H1 (cell line): ENCODE measurements at regions not wholly inside any gene's neighbourhood (a gene's known extent, or its start where the extent isn't known, plus 50 kb on each side); places are given as distances from the start of the nearest gene placed in this dataset.

Source experiments
- CTCF ChIA-PET: fragments of 300-600 bp; sonication (Branson Sonifier 250); formaldehyde crosslinking; loops from one replicate; lab custom pipeline; 2021; ENCODE audit not compliant: partially characterized antibody; lab: Charles Lee
- POLR2A ChIA-PET: fragments of 300-600 bp; sonication (Branson Sonifier 250); formaldehyde crosslinking; loops from one replicate; lab custom pipeline; 2021; ENCODE audit warnings: inconsistent platforms; ENCODE audit not compliant: partially characterized antibody; lab: Charles Lee
- DNase-seq, 2 experiments: peaks; one replicate each; pipeline versions ENCODE4 v3.0.0 to v3.0.0-alpha.2; 2010 to 2022; ENCODE audit warnings: low spot score in 2 of 2, low read depth in 1 of 2, mixed read lengths in 1 of 2
- FAIRE-seq: peaks from 2 replicates; lab custom pipeline; 2011; peaks lifted over from hg19 to GRCh38; lab: Jason Lieb, UNC
- H2AFZ ChIP-seq: 2 replicates; pipeline ENCODE4 v1.8.1; 2012; ENCODE audit warnings: low read length, inconsistent platforms
- H2AK5ac ChIP-seq: 2 replicates; pipeline ENCODE4 v1.6.1; 2013; ENCODE audit warnings: low read depth, low read length
- H2BK120ac ChIP-seq: replicated peaks from 2 replicates; pipeline ENCODE3; 2013; ENCODE audit warnings: low read depth, low read length, inconsistent platforms
- H2BK12ac ChIP-seq: 2 replicates; pipeline ENCODE4 v1.6.1; 2013; ENCODE audit warnings: low read depth, low read length
- H2BK15ac ChIP-seq: 2 replicates; pipeline ENCODE4 v1.6.1; 2013; ENCODE audit warnings: low read length
- H2BK20ac ChIP-seq: 2 replicates; pipeline ENCODE4 v1.6.1; 2013; ENCODE audit warnings: low read length
- H2BK5ac ChIP-seq: 2 replicates; pipeline ENCODE4 v1.6.1; 2013; ENCODE audit warnings: low read depth, low read length
- H3K14ac ChIP-seq: 2 replicates; pipeline ENCODE4 v1.6.1; 2013; ENCODE audit warnings: inconsistent platforms; ENCODE audit not compliant: insufficient read length
- H3K18ac ChIP-seq: 2 replicates; pipeline ENCODE4 v1.6.1; 2013; ENCODE audit warnings: low read length; ENCODE audit errors: extremely low read depth
- H3K23ac ChIP-seq: 2 replicates; pipeline ENCODE4 v1.6.1; 2013; ENCODE audit warnings: inconsistent platforms; ENCODE audit not compliant: insufficient read length
- H3K23me2 ChIP-seq: 2 replicates; pipeline ENCODE4 v1.6.1; 2013; ENCODE audit warnings: low read depth, low read length
- H3K27ac ChIP-seq: 2 replicates; pipeline ENCODE4 v1.6.1; 2011; ENCODE audit warnings: low read depth, low read length, inconsistent platforms
- H3K27me3 ChIP-seq, 4 experiments: replicated peaks in 1 of 4; 1 replicate in 1 of 4; 2 replicates in 3 of 4; pipeline versions ENCODE4 v1.6.1 to v1.8.1; 2011 to 2013; ENCODE audit warnings: low read length in 3 of 4, mild to moderate bottlenecking in 3 of 4, inconsistent platforms in 2 of 4, mixed read lengths in 2 of 4, moderate library complexity in 1 of 4; ENCODE audit not compliant: control insufficient read depth in 3 of 4, insufficient read depth in 3 of 4; ENCODE audit errors: extremely low read depth in 1 of 4
- H3K36me3 ChIP-seq, 4 experiments: 2 replicates each; pipeline versions ENCODE4 v1.6.1 to v1.8.1; 2011 to 2013; ENCODE audit warnings: mild to moderate bottlenecking in 4 of 4, low read length in 3 of 4, moderate library complexity in 2 of 4, control low read depth in 1 of 4, inconsistent platforms in 1 of 4; ENCODE audit not compliant: insufficient read depth in 4 of 4, control insufficient read depth in 2 of 4
- H3K4ac ChIP-seq: replicated peaks from 2 replicates; pipeline ENCODE3; 2013; ENCODE audit warnings: low read length, low read depth, mixed read lengths, inconsistent platforms; ENCODE audit not compliant: insufficient read length
- H3K4me1 ChIP-seq, 4 experiments: replicated peaks in 1 of 4; 1 replicate in 1 of 4; 2 replicates in 3 of 4; pipeline versions ENCODE4 v1.6.1 to v1.8.1; 2011 to 2013; ENCODE audit warnings: low read length in 3 of 4, inconsistent platforms in 2 of 4, mixed read lengths in 1 of 4; ENCODE audit not compliant: insufficient read depth in 4 of 4, control insufficient read depth in 3 of 4
- H3K4me2 ChIP-seq, 2 experiments: 2 replicates each; pipeline versions ENCODE4 v1.6.1 to v1.8.1; 2011 to 2013; ENCODE audit warnings: low read depth in 2 of 2, low read length in 2 of 2, control low read depth in 1 of 2, inconsistent platforms in 1 of 2, mild to moderate bottlenecking in 1 of 2; ENCODE audit not compliant: insufficient read depth in 1 of 2
- H3K4me3 ChIP-seq, 4 experiments: fragments of 200-600, 300-600 bp in 1 of 4; sonication (generic), shearing (Covaris generic), sonication (Bioruptor Twin) in 1 of 4; 2 replicates each; pipeline versions ENCODE4 v1.5.1 to v1.8.1; 2011 to 2016; ENCODE audit warnings: low read length in 4 of 4, low read depth in 3 of 4, control low read depth in 2 of 4, inconsistent platforms in 2 of 4, mild to moderate bottlenecking in 2 of 4, mixed read lengths in 1 of 4, moderate library complexity in 1 of 4; ENCODE audit not compliant: insufficient read depth in 2 of 4; ENCODE audit errors: extremely low read depth in 1 of 4
- H3K56ac ChIP-seq: replicated peaks from 2 replicates; pipeline ENCODE3; 2013; ENCODE audit warnings: low read depth, mild to moderate bottlenecking, mixed read lengths, low read length, inconsistent platforms; ENCODE audit not compliant: insufficient read length
- H3K79me1 ChIP-seq: 2 replicates; pipeline ENCODE4 v1.6.1; 2013; ENCODE audit warnings: low read depth, low read length, control low read depth
- H3K79me2 ChIP-seq, 2 experiments: 2 replicates each; pipeline versions ENCODE4 v1.6.1 to v1.8.1; 2012 to 2013; ENCODE audit warnings: low read length in 2 of 2, mild to moderate bottlenecking in 2 of 2, inconsistent platforms in 1 of 2; ENCODE audit not compliant: insufficient read depth in 2 of 2, control insufficient read depth in 1 of 2
- H3K9ac ChIP-seq, 4 experiments: replicated peaks in 1 of 4; 1 replicate in 1 of 4; 2 replicates in 3 of 4; pipeline versions ENCODE4 v1.6.1 to v1.8.1; 2011 to 2013; ENCODE audit warnings: low read depth in 3 of 4, low read length in 3 of 4, control low read depth in 2 of 4, mild to moderate bottlenecking in 2 of 4, moderate library complexity in 2 of 4, inconsistent platforms in 1 of 4; ENCODE audit errors: extremely low read depth in 1 of 4
- H3K9me3 ChIP-seq, 2 experiments: 2 replicates each; pipeline versions ENCODE4 v1.6.1 to v1.8.1; 2012 to 2013; ENCODE audit warnings: mild to moderate bottlenecking in 2 of 2, moderate library complexity in 2 of 2, control low read depth in 1 of 2, inconsistent platforms in 1 of 2, low read depth in 1 of 2, low read length in 1 of 2, mixed read lengths in 1 of 2; ENCODE audit not compliant: insufficient read depth in 2 of 2
- H4K20me1 ChIP-seq, 2 experiments: replicated peaks in 1 of 2; 2 replicates each; pipeline versions ENCODE3 to v1.8.1; 2011 to 2013; ENCODE audit warnings: inconsistent platforms in 2 of 2, low read length in 2 of 2, mild to moderate bottlenecking in 1 of 2; ENCODE audit not compliant: insufficient read depth in 2 of 2, control insufficient read depth in 1 of 2
- H4K5ac ChIP-seq: 2 replicates; pipeline ENCODE4 v1.6.1; 2013; ENCODE audit warnings: low read length, low read depth, mixed read lengths, inconsistent platforms; ENCODE audit not compliant: insufficient read length
- H4K8ac ChIP-seq: 2 replicates; pipeline ENCODE4 v1.8.0; 2013; ENCODE audit warnings: mild to moderate bottlenecking, moderate library complexity, low read length, inconsistent platforms; ENCODE audit not compliant: insufficient read depth; ENCODE audit errors: extremely low read depth
- H4K91ac ChIP-seq: replicated peaks from 2 replicates; pipeline ENCODE3; 2013; ENCODE audit warnings: low read length, mixed read lengths, inconsistent platforms; ENCODE audit not compliant: insufficient read length
- ASH2L ChIP-seq: fragments of 200-600, 300-600 bp; sonication (generic); IDR thresholded peaks from one replicate; pipeline ENCODE4 v1.7.1; 2017; ENCODE audit warnings: low read length
- CBX8 ChIP-seq: fragments of 300-800, 300-1000 bp; sonication (generic); IDR thresholded peaks from 2 replicates; pipeline ENCODE4 v1.7.1; 2016; ENCODE audit warnings: low read depth, low read length, borderline replicate concordance
- RAD21 ChIP-seq, 2 experiments: IDR thresholded peaks in 1 of 2; conservative IDR thresholded peaks in 1 of 2; 2 replicates each; pipeline ENCODE4 v1.6.1; 2011; ENCODE audit warnings: low read depth in 2 of 2, low read length in 2 of 2, improper control_type of control experiment in 1 of 2, inconsistent platforms in 1 of 2, mild to moderate bottlenecking in 1 of 2, moderate library complexity in 1 of 2
- WGBS, 2 experiments: shearing (Covaris generic) in 1 of 2; methylation state at CpG; one replicate each; pipeline versions ENCODE4 v1.1.6 to v1.1.7; 2013 to 2015; ENCODE audit warnings: low lambda C conversion rate in 2 of 2, mixed read lengths in 2 of 2, inconsistent platforms in 1 of 2, low coverage in 1 of 2, missing lambda C conversion rate in 1 of 2; ENCODE audit not compliant: insufficient replicate concordance in 2 of 2, insufficient coverage in 1 of 2, insufficient read length in 1 of 2; ENCODE audit errors: extremely low coverage in 1 of 2, missing lambda C conversion rate in 1 of 2; 5-methylcytosine and 5-hydroxymethylcytosine counted together

DNA sequence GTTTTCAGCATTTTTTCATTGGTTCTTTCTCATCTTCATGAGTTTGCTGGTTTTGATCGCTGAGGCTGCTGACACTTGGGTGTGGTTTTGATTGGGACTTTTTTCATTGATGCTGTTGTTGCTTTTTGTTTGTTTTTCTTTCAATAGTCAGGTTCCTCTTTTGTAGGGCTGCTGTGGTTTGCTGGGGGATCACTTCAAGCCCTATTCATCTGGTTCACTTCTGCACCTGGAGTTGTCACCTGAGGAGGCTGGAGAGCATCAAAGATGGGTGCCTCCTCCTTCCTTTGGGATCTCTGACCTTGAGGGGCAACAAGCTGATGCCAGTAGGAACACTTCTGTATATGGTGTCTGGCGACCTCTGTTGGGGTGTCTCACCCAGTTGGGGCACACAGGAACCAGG lies 1279.9 kb upstream of the TMPRSS15 start:
- no peak overlapping the region for H2BK5ac ChIP-seq
- no peaks in the 10 kb centered on the region for H3K79me2 ChIP-seq
- TF ChIP-seq RAD21 (IDR thresholded peaks at IDR 0.05 in 1 of 2, conservative IDR thresholded peaks at IDR 0.05 in 1 of 2; ENCODE audit: low read depth in 2 of 2, low read length in 2 of 2) (peak; percentile 9 to 30; a peak in 2 of 4 replicates), ASH2L (no peak), CBX8 (no peak)
- no peak overlapping the region for H2AFZ ChIP-seq
- H3K9me3 ChIP-seq = peaks cover 0 to 6% of the 10 kb centered on the region in 2 experiments; a peak in 1 of 4 replicates
- H3K4ac ChIP-seq = no peak overlapping the region
- 94% methylated on average over 2 of the region's 2 CpGs; no CpG with 5 or more reads in 1 of the 2 experiments for WGBS, 2 experiments
- H2BK120ac ChIP-seq = no peak overlapping the region
- no peak overlapping the region for H4K91ac ChIP-seq
- H4K20me1 ChIP-seq = no peaks in the 10 kb centered on the region
- H3K36me3 ChIP-seq = no peaks in the 10 kb centered on the region
- POLR2A ChIA-PET = no interaction called here
- H3K27me3 ChIP-seq = no peaks in the 10 kb centered on the region
- H3K9ac ChIP-seq = no peak overlapping the region
- no peak overlapping the region for H3K56ac ChIP-seq
- no peak overlapping the region for H3K4me3 ChIP-seq
- CTCF ChIA-PET = no interaction called here
- no peak overlapping the region for H2BK15ac ChIP-seq
- no peak overlapping the region for H3K27ac ChIP-seq
- H2BK20ac ChIP-seq = no peak overlapping the region
- DNase-seq (no peak), FAIRE-seq (no peak)
- no peak overlapping the region for H4K5ac ChIP-seq
- no peak overlapping the region for H3K4me2 ChIP-seq
- no peak overlapping the region for H3K14ac ChIP-seq
- H2AK5ac ChIP-seq = no peak overlapping the region
- H3K18ac ChIP-seq = no peak overlapping the region
- H3K4me1 ChIP-seq = no peaks in the 10 kb centered on the region
- no peaks in the 10 kb centered on the region for H3K23me2 ChIP-seq
- H2BK12ac ChIP-seq = no peak overlapping the region
- no peak overlapping the region for H4K8ac ChIP-seq
- H3K79me1 ChIP-seq = no peaks in the 10 kb centered on the region
- no peak overlapping the region for H3K23ac ChIP-seq
